Fibroblast of skin of back (primary cell): ENCODE measurements at regions not wholly inside any gene's neighbourhood (a gene's known extent, or its start where the extent isn't known, plus 50 kb on each side); places are given as distances from the start of the nearest gene placed in this dataset.
A peak's percentile ranks its signal among the peaks of the same experiment; 100 is the strongest.
"Not testable (repeated sequence)": the region's sequence is repeated elsewhere in the genome, so short reads cannot be mapped to it uniquely, and the experiment has no call there.

ENCODE experiments used
- DNase-seq: peaks from one replicate; pipeline ENCODE4 v3.0.0-alpha.2; 2013

GRCh38 chr4:12445711-12446235 is 1017.1 kb upstream of the HS3ST1 start:
- no peak for DNase-seq

DNA sequence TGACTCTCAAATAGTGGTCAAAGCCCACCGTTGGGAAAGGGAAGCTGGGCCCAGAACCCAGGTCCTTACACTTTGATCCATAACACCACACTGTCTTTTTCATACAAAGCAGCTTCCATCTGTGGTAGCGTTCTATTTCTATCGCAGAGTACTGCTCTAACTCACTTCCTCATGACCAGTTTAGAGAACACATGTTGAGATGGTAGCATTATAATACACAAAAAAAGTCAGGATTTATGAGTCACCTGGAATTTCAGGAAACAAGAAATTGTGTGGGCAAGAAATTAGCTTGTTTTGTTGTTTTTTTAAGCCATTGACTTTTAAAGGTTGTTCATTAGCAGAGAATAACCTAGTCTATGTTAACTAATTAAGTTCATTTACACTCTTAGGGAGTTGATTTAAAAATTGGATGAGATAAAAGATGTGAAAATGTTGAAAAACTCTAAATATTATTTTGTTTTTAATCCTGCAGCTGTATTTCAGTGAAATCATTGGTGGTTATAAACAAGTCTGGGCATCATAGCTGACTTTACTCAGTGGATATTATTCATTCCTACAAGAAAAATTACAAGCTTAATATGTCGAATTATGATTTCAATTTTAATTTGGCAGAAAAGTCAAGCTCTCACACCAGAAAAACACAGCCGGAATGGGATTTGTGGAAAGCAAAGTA is 1011.1 kb upstream of the HS3ST1 start:
- no peak for DNase-seq

DNA sequence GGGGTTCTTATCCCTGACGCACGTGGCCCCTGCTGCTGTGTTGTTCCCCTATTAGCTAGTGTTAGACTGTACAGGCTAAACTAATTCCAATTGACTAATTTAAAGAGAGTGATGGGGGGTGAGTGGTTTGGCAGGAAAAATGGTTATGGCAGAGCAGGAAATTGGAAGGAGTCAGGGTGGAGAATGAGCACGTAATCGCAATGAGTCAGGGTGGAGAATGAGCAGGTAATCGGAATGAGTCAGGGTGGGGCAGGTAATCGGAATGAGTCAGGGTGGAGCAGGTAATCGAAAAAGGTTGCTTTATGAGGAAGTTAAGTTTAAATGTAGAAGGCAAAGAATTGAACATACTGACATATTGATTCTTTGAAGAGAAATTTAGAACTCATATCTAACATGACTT is 1002.6 kb upstream of the HS3ST1 start:
- DNase-seq = not testable (repeated sequence)

DNA sequence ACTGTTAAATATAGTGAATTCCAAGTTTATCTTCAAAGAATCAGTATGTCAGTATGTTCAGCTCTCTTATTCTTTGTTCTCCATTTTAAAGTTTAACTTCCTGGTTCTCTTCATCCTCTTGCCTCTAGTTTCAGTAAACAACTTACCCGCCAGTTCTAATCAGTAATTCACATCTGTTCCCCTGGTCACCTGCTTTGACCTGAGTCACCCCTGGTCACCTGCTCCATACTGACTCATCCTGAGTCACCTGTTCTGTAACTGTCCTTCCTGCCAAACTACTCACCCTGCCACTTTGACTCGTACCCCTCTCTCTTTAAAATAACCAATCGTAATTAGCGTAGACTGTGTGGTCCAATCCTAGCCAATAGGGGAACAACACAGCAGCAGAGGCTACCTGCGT is 992.7 kb upstream of the HS3ST1 start:
- DNase-seq = no peak

DNA sequence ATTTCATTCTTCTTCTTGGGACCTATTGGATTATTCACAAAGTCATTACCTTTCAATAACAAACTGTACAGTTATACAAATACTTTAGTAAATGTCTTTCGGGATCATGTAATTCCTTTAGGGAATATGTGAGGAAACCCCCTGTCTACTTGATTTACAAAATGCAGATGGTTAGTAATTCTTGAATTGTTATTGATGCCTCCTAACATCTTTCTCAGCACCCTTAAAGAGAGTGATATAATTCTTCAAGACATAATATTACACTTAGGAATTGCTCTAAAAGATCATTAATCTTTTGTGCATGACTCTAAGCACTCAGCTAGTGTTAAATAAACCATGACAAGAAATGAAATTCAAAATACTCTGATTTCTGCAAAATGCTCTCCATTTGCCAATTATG is 988.1 kb upstream of the HS3ST1 start:
- no peak for DNase-seq

GRCh38 chr4:12414181-12414812 is 985.6 kb upstream of the HS3ST1 start:
- no peak for DNase-seq

DNA sequence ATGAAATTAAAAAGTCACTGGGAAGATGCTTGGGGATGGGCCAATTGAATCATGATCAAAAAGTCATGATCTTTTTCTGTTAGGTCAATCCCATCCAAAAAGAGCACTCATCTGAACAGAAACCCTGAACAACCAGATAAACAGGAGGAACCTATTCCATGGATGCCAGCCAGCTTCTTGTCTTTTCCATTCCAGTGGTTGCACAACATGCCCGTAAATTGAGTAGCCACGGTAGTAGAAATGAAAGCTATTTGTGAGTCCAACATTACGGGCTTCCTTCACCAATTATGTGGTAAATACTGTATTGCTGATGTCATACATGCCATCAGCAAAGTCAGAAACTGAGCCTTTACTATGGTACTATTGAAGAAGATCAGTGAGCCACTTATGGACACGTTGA is 982.4 kb upstream of the HS3ST1 start:
- no peak for DNase-seq

DNA sequence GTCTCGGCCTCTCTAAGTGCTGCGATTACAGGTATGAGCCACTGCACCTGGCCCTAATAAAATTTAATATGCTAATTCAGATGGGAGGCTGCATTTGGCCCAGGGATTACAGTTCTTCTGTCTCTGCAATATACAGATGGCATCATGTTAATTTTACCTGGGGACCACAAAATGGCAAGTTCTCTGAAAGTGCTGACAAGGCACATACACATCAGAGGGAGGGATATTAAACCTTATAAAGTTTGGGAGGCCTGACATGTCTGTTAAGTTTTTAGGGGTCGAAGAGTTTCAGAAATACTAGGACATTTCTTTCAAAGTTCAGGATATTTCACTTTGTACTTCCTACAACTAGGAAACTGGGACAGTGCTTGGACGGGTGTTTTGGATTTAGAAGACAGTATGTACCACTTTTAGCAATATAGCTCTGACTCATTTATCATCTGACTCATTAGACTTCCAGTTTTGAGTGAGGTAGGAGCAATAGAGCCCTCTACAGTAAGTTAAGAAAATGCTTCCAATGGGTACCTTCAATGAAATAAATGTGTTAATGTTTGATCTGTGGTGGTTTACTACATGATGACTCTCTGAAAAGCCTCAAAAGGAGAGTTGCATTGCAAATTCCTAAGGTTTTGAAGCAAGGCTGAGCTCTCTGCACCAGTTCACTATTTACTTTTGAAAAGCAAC is 981.0 kb upstream of the HS3ST1 start:
- peak; percentile 0 for DNase-seq

GRCh38 chr4:12408364-12408763 is 979.7 kb upstream of the HS3ST1 start:
- no peak for DNase-seq

DNA sequence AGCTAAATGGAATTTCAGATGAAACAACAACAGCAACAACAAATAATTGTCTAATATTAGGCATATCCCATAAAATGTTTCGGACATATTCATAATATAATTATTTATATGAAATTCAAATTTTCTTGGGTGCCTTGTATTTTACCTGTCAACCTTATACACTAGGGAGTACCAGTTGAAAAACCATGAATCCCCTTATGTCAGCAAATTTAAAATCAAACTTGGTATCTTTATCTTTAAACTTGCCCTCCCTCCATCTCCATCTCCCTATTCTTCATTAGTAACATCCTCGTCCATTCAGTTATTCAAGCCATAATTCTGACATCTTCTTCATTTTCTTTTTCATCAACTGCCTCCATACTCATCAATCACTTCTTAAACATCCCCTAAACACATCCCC is 974.5 kb upstream of the HS3ST1 start:
- DNase-seq = no peak

DNA sequence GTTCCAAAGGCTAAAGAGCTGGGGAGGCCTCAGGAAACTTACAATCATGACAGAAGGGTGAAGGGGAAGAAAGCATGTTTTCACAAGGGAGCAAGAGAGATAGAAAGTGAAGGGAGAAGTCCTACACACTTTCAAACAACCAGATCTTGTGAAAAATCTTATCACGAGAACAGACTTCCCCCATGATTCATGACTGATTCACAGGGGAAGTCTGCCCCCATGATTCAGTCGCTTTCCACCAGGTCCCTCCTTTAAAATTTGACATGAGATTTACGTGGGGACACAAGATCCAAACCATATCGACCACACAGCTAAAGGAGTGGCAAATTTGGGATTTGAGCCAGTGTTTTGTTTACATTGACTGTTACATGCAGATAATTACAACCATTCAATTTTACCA is 971.1 kb upstream of the HS3ST1 start:
- no peak for DNase-seq

- DNase-seq = no peak
Measured at GRCh38 chr4:12393631-12394262, 965.1 kb upstream of the HS3ST1 start.

DNA sequence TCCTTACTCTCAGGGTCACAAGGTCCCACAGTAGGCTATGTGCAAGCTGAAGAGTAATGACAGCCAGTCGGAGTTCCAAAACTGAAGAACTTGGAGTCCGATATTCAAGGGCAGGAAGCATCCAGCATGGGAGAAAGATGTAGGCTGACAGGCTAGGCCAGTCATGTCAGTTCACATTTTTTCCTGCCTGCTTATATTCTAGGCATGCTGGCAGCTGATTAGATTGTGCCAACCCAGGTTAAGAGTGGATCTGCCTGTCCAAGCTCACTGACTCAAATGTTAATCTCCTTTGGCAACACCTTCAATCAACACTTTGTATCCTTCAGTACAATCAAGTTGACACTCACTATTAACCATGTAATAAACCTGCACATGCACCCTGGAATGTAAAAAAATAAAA is 960.9 kb upstream of the HS3ST1 start:
- no peak for DNase-seq

DNA sequence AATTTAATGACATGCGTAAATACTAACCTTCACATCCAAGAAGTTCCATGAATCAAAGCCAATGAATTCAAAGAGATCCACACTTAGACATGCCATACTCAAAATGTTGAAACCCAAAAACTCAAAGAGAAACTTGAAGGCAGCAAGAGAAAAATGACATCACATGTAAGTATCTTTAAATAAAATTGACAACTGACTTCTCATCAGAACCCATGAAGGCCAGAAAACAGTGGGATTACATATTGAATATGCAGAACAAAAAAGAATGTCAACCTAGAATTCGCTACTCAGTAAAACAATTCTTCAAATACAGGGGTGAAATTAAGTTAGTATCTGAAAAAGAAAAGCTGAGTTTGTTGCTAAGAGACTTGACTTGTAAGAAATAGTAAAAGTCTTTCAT is 953.9 kb upstream of the HS3ST1 start:
- no peak for DNase-seq

- no peak for DNase-seq
Measured at GRCh38 chr4:12379191-12379590, 950.5 kb upstream of the HS3ST1 start.

GRCh38 chr4:12375805-12376204 is 947.1 kb upstream of the HS3ST1 start:
- DNase-seq = no peak

GRCh38 chr4:12365869-12366268 is 937.2 kb upstream of the HS3ST1 start:
- DNase-seq = not testable (repeated sequence)

DNA sequence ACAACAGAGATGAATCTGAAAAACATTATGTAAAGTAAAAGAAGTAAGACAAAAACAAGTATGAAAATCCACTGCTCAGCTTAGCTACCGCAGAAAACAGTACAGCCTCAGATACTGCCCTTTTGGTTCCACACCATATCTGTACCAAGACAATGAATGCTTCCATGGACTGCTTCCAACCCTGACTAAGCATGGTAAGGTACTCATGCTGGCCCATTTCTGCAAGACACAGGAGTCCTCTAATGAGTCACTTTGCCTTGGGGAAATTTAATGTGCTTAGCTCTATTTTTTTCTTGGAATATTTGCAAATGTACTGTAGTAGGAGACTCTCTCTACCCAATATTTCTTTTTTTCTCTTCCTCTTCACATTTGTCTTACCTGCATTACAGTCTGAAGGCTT is 931.7 kb upstream of the HS3ST1 start:
- no peak for DNase-seq

GRCh38 chr4:12359420-12359819 is 930.7 kb upstream of the HS3ST1 start:
- no peak for DNase-seq

DNA sequence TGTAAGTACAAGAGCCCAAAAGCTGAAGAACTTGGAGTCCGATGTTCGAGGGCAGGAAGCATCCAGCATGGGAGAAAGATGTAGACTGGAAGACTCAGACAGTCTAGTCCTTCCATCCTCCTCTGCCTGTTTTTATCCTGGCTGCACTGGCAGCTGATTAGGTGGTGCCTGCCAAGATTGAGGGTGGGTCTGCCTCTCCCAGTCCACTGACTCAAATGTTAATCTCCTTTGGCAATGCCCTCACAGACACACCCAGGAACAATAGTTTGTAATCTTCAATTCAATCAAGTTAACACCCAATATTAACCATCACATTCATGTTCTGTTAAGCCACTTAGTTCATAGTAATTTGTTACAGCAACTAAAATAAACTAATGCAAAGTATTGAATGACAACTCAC is 904.4 kb upstream of the HS3ST1 start:
- not testable (repeated sequence) for DNase-seq

DNA sequence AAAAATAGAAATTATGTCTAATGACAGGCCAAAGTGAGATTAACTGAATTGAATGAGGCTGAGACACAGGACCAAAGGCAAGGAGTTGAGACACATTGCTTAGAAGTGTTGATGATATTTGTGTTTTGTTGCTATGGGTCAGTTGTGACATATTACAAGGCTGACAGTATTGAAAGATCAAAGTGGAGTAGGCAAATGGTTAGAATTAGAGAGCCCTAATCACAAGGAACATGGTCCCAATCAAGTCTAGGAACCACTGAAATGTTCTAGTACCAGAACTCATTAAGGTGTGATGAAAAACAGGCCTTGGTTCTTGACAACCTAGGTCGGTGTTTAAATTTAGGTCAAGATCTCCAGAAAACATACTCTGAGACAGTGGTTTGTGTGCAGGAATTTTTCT is 896.3 kb upstream of the HS3ST1 start:
- no peak for DNase-seq

DNA sequence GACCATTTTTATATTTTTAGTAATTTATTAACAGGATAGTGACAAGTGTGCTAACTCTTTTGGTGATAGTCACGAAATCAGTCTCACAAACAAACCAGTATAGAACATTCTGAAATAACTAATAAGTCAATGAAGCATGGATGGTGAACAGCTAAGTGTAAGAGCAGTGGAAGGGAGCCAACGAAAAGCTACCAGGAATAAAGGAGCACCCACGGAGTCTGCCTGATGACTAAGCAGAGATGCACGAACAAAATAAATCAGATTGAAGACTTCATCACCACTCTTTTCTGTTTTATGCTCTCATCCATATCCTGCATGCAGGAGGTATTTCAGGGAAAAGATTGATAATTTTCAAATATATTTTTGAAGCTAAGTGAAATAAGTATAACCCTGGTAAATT is 891.1 kb upstream of the HS3ST1 start:
- no peak for DNase-seq

DNA sequence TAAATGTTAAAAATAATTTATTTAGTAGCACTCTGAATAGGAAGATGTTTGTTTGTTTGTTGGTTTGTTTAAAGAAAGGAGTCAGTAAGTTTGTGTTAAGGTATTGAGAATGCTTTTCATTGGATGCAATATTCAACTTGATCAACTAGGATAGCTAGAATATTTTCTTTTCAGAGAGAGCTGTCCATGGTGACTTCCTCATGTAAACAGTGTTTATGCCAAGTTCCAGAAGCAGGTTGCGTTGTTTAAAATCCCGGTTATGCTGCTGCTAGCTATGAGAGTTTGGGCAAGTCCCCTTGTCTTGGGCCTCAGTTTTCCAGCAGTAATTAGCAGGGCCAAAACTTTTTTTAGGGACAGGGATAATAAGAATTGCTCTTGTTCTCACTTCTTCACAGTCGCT is 876.2 kb upstream of the HS3ST1 start:
- DNase-seq = no peak
